ENCODE measurements at regions not wholly inside any gene's neighbourhood (a gene's known extent, or its start where the extent isn't known, plus 50 kb on each side); places are given as distances from the start of the nearest gene placed in this dataset.

DNA sequence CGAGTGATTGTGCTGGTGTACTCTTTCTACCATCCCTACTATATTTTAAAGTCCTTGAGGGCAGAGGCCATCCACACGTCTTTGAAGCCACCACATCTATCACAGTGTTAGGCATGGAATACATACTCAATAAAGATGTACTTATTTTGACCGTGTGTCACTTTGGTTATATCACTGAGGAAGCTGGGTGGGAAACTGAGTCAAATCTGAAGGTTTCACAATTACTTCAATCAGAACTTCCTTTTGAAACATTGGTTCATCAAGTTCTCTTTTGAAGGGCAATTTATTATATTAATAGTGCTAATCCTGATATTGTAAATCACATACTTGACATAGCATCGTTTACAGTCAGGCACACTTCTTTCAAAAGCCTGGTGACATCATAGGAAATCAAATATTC lies 53.3 kb upstream of the ATP1B1 start:
- H3K4me3 ChIP-seq: no peak overlapping the region
- no peak overlapping the region for H3K27ac ChIP-seq
- H3K27me3 ChIP-seq: no peaks in the 10 kb centered on the region
- no peaks in the 10 kb centered on the region for H3K4me1 ChIP-seq
- H3K9me3 ChIP-seq: no peaks in the 10 kb centered on the region
- H3K36me3 ChIP-seq: no peaks in the 10 kb centered on the region
- DNase-seq (ENCODE audit: extremely low spot score in 2 of 2): no peak
- intact Hi-C loops (cut with DNase I): no loop called here
- no peak for TF ChIP-seq POLR2A (IDR thresholded peaks at IDR 0.05)
